GM12864 (cell line): ENCODE measurements at regions not wholly inside any gene's neighbourhood (a gene's known extent, or its start where the extent isn't known, plus 50 kb on each side); places are given as distances from the start of the nearest gene placed in this dataset.

ENCODE experiments used
- DNase-seq: peaks from one replicate; pipeline ENCODE4 v3.0.0-alpha.2; 2011; ENCODE audit warnings: low read depth
- H3K4me3 ChIP-seq: 2 replicates; pipeline ENCODE4 v1.5.1; 2011; ENCODE audit warnings: mild to moderate bottlenecking, low read depth, low read length, control low read depth
- TF ChIP-seq, protein P1 (sequence below): IDR thresholded peaks from 2 replicates; pipeline ENCODE4 v1.5.1; 2011; ENCODE audit warnings: low read depth, mild to moderate bottlenecking, moderate library complexity, low read length, control low read depth, inconsistent platforms; ENCODE audit errors: missing control alignments

DNA sequence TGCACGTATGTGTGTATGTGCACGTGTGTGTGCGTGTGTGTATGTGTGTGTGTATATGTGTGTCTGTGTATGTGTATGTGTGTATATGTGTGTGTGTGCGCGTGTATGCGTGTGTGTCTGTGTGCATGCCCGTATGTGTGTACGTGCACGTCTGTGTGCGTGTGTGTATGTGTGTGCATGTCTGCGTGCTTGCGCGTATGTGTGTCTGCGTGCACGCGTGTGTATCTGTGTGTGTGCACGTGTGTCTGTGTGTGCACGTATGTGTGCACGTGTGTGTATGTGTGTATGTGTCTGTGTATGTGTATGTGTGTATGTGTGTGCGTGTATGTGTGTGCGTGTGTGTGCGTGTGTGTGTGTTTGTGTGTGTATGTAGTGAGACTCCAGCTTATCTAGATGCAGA lies 97.5 kb upstream of the SPATS2L start:
- TF ChIP-seq, protein P1, sequence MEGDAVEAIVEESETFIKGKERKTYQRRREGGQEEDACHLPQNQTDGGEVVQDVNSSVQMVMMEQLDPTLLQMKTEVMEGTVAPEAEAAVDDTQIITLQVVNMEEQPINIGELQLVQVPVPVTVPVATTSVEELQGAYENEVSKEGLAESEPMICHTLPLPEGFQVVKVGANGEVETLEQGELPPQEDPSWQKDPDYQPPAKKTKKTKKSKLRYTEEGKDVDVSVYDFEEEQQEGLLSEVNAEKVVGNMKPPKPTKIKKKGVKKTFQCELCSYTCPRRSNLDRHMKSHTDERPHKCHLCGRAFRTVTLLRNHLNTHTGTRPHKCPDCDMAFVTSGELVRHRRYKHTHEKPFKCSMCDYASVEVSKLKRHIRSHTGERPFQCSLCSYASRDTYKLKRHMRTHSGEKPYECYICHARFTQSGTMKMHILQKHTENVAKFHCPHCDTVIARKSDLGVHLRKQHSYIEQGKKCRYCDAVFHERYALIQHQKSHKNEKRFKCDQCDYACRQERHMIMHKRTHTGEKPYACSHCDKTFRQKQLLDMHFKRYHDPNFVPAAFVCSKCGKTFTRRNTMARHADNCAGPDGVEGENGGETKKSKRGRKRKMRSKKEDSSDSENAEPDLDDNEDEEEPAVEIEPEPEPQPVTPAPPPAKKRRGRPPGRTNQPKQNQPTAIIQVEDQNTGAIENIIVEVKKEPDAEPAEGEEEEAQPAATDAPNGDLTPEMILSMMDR = no peak
- no peak for DNase-seq
- no peak overlapping the region for H3K4me3 ChIP-seq

GRCh38 chr2:200211643-200212042 lies 94.8 kb upstream of the SPATS2L start:
- TF ChIP-seq, protein P1 = no peak
- DNase-seq = no peak
- H3K4me3 ChIP-seq = no peak overlapping the region

GRCh38 chr2:200212862-200213425 lies 93.5 kb upstream of the SPATS2L start:
- DNase-seq = no peak
- TF ChIP-seq, protein P1 = no peak
- H3K4me3 ChIP-seq = no peak overlapping the region

- DNase-seq = no peak
- TF ChIP-seq, protein P1 = no peak
- no peak overlapping the region for H3K4me3 ChIP-seq
Observed at GRCh38 chr2:200216310-200216709, 90.2 kb upstream of the SPATS2L start.

DNA sequence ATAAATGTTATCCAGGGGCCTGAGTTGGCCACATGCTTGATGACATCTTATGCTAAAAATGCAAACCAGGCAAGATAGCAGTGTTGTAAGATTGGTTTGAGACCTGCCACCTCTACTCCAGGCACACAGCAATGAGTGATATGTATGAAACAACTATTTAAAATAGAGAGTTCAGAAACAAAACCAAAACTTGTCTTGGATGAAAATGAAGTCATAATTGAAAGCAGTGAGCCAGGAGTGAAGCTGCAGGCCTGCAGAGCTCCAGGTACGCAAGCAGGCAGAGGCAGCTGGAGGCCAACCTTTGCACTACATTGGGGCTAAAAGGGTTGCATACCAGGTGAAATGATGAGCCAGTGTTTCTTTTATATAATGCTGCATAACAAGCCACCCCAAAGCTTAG lies 89.2 kb upstream of the SPATS2L start:
- no peak overlapping the region for H3K4me3 ChIP-seq
- DNase-seq = no peak
- TF ChIP-seq, protein P1 = no peak

GRCh38 chr2:200218645-200219044 lies 87.8 kb upstream of the SPATS2L start:
- DNase-seq = no peak
- TF ChIP-seq, protein P1 = no peak
- no peak overlapping the region for H3K4me3 ChIP-seq
